ENCODE measurements at regions not wholly inside any gene's neighbourhood (a gene's known extent, or its start where the extent isn't known, plus 50 kb on each side); places are given as distances from the start of the nearest gene placed in this dataset.
A peak's percentile ranks its signal among the peaks of the same experiment; 100 is the strongest.

- ATAC-seq (ENCODE audit: low FRiP score) = peak; percentile 51
- no peak for DNase-seq (ENCODE audit: low spot score)
- TF ChIP-seq CTCF (IDR thresholded peaks at IDR 0.05) = no peak
These were observed 191.8 kb downstream of the FTCDNL1 start for GRCh38 chr2:199659207-199659606.

- DNase-seq (ENCODE audit: low spot score) (no peak), ATAC-seq (ENCODE audit: low FRiP score) (no peak)
- no peak for TF ChIP-seq CTCF (IDR thresholded peaks at IDR 0.05)
These were observed 188.7 kb upstream of the SATB2 start for GRCh38 chr2:199646439-199646838.

DNA sequence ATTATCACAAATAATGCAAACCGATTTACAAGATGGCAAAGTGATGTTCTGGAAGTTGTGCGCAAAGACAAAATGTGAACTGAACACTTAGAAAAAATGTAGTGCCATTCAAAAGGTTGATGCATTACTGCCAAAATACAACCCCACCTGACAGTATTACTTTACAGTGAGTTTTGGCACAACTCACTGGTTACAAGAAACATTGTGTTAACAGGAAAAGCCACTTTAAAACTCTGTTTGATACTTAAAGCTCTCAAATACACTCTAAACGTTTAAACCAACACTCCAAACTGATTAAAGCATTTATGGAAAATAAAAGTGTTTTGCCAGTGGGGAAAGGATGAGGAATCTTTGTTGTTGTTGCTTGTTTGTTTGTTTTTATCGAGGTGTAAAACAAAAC, 173.4 kb upstream of the SATB2 start:
- ATAC-seq (ENCODE audit: low FRiP score) (no peak), DNase-seq (ENCODE audit: low spot score) (no peak)
- TF ChIP-seq CTCF (IDR thresholded peaks at IDR 0.05) = no peak

GRCh38 chr2:199629301-199629700, 171.6 kb upstream of the SATB2 start:
- no peak for ATAC-seq (ENCODE audit: low FRiP score)

GRCh38 chr2:199627417-199627816, 169.7 kb upstream of the SATB2 start:
- ATAC-seq (ENCODE audit: low FRiP score) (no peak), DNase-seq (ENCODE audit: low spot score) (no peak)
- TF ChIP-seq CTCF (IDR thresholded peaks at IDR 0.05) = no peak

More at GRCh38 chr2:199629301-199629700, 171.6 kb upstream of the SATB2 start:
- DNase-seq (ENCODE audit: low spot score) = no peak
- no peak for TF ChIP-seq CTCF (IDR thresholded peaks at IDR 0.05)

GRCh38 chr2:199624958-199625357, 167.2 kb upstream of the SATB2 start:
- DNase-seq (ENCODE audit: low spot score) (no peak), ATAC-seq (ENCODE audit: low FRiP score) (no peak)
- TF ChIP-seq CTCF (IDR thresholded peaks at IDR 0.05) = no peak

- DNase-seq (ENCODE audit: low spot score) = no peak
- no peak for ATAC-seq (ENCODE audit: low FRiP score)
- no peak for TF ChIP-seq CTCF (IDR thresholded peaks at IDR 0.05)
These were observed 154.9 kb upstream of the SATB2 start for GRCh38 chr2:199612509-199613130.
